Heart left ventricle (tissue), 16 donors: ENCODE measurements at regions not wholly inside any gene's neighbourhood (a gene's known extent, or its start where the extent isn't known, plus 50 kb on each side); places are given as distances from the start of the nearest gene placed in this dataset.

Source experiments
- ATAC-seq, 4 donors: fragments of 200-7000 bp; cut with Tn5 transposase; one replicate each; pipeline ENCODE4 v1.9.1; 2020 to 2022; ENCODE audit warnings: moderate library complexity in 4 of 4, mild to moderate bottlenecking in 3 of 4, moderate number of reproducible peaks in 1 of 4
- DNase-seq, 5 donors: peaks; one replicate each; pipeline ENCODE4 v3.0.0-alpha.2; 2020
- H3K27ac ChIP-seq, 12 donors: fragments of 200-600 bp; sonication (generic) in 4 of 12; one replicate each; pipeline versions ENCODE4 v1.5.0 to v1.8.0; 2016 to 2022; ENCODE audit warnings: mild to moderate bottlenecking in 2 of 12
- H3K27me3 ChIP-seq, 9 donors: fragments of 200-600 bp; sonication (generic) in 2 of 9; one replicate each; pipeline versions ENCODE4 v1.5.1 to v1.8.0; 2016 to 2022; ENCODE audit warnings: mild to moderate bottlenecking in 3 of 9
- H3K36me3 ChIP-seq, 9 donors: fragments of 200-600 bp; sonication (generic) in 2 of 9; one replicate each; pipeline versions ENCODE4 v1.5.0 to v1.8.0; 2018 to 2022; ENCODE audit warnings: mild to moderate bottlenecking in 2 of 9
- H3K4me1 ChIP-seq, 12 donors: fragments of 200-600 bp; sonication (generic) in 4 of 12; one replicate each; pipeline versions ENCODE4 v1.5.0 to v1.8.0; 2016 to 2022; ENCODE audit warnings: mild to moderate bottlenecking in 3 of 12
- H3K4me3 ChIP-seq, 12 donors: fragments of 200-600 bp; sonication (generic) in 4 of 12; one replicate each; pipeline versions ENCODE4 v1.5.0 to v1.8.0; 2017 to 2022; ENCODE audit warnings: mild to moderate bottlenecking in 9 of 12, moderate library complexity in 4 of 12
- H3K9me3 ChIP-seq, 12 donors: fragments of 200-600 bp; sonication (generic) in 4 of 12; one replicate each; pipeline versions ENCODE4 v1.5.0 to v1.8.0; 2016 to 2022; ENCODE audit warnings: mild to moderate bottlenecking in 1 of 12
- POLR2A ChIP-seq, 2 donors: fragments of 450-650 bp; IDR thresholded peaks; one replicate each; pipeline ENCODE4 v1.6.1; 2017; ENCODE audit warnings: antibody characterized with exemption in 2 of 2, mild to moderate bottlenecking in 2 of 2, moderate library complexity in 2 of 2
- WGBS, 4 donors: extraction: QIAGEN DNeasy Blood & Tissue Kit in 2 of 4; methylation state at CpG; one replicate each; pipeline versions ENCODE4 v1.1.5 to v1.1.7; 2013 to 2018; 5-methylcytosine and 5-hydroxymethylcytosine counted together
- intact Hi-C, 10 donors: fragments of 100-400 bp; cut with DNase I; formaldehyde crosslinking; loops; one replicate each; pipeline versions ENCODE4 v1.11.1 to v1.14.2; 2022
- TF ChIP-seq, protein P1 (sequence below), 12 donors: fragments of 200-600 bp; sonication (generic) in 4 of 12; IDR thresholded peaks; one replicate each; pipeline versions ENCODE4 v1.5.0 to v1.8.0; 2018 to 2022; ENCODE audit warnings: antibody characterized with exemption in 12 of 12, mild to moderate bottlenecking in 5 of 12
- donor health status: ischemic (EF 13 %, LVEDD 7.1; RV severe dilation, severe dysfunction).
- donor health status: healthy with polysubstance abuse.
- donor health status: DM: no; HTN: yes; CAD: no.
- donor health status: DM: no; HTN: no; CAD: no.
- donor health status: ischemic (EF 25% LVEDD 6.9; RV normal size, moderate dysfunction).
- donor health status: ischemic (EF 25% LVEDD 5.7; RV mildly dilated, moderate dysfunction).
- donor health status: healthy.
- donor health status: DM: yes; HTN: yes; CAD: no.
- donor health status: ischemic (EF 35%, LVEDD 5.7; RV mildly dilated, moderate dysfunction).
- donor health status: nonischemic (EF 11% LVEDD 7.7; RV severe dilation, severe dysfunction).
- donor health status: DM: yes; HTN: yes; CAD: no.
- donor health status: PGD.
- donor health status: ischemic (EF 29% LVEDD 5.4; RV normal size, mild dysfunction).
- donor health status: nonischemic (EF 23%, LVEDD 6.1; RV moderate dilation, normal function).

DNA sequence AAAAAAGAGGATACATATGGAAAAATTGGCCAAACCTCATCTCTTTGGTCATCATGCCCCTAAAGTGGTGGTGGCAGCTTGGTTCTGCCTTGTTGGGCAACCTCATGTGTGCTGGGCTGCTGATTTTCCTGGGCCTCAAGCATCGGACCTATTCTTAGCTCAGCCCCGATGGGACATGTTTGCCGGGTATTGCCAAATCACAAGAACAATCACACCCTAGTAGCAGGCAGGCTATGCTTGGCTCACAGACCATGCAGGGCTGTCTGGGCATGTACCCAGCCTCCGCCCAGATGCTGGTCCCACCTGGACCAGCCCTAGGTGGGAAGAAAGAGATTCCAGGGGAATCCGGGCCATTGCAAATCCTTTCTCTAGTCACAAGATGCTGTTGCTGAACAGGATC is 189.4 kb upstream of the FGGY start:
- H3K4me1 ChIP-seq = peaks cover 0 to 25% (median 11%) of the 10 kb centered on the region in 12 donors
- H3K36me3 ChIP-seq = no peaks in the 10 kb centered on the region
- intact Hi-C loops = loop anchor here in 3 of 10 donors (5.0 kb wide), 1 partner anchor 35 kb away; no protein-coding TSS in a partner anchor
- ATAC-seq (peak; percentile 93 to 97 (median 95)), DNase-seq (peak in 4 of 5 donors; percentile 60 to 80 (median 72))
- peak overlapping the region; percentile 24 to 79 (median 61) for H3K27ac ChIP-seq
- no peak overlapping the region for H3K4me3 ChIP-seq
- 38 to 49% (median 45%) methylated on average over 3 to 5 of the region's 5 CpGs for WGBS, 4 donors
- H3K27me3 ChIP-seq = no peaks in the 10 kb centered on the region
- no peak for TF ChIP-seq POLR2A (IDR thresholded peaks at IDR 0.05)
- TF ChIP-seq, protein P1, sequence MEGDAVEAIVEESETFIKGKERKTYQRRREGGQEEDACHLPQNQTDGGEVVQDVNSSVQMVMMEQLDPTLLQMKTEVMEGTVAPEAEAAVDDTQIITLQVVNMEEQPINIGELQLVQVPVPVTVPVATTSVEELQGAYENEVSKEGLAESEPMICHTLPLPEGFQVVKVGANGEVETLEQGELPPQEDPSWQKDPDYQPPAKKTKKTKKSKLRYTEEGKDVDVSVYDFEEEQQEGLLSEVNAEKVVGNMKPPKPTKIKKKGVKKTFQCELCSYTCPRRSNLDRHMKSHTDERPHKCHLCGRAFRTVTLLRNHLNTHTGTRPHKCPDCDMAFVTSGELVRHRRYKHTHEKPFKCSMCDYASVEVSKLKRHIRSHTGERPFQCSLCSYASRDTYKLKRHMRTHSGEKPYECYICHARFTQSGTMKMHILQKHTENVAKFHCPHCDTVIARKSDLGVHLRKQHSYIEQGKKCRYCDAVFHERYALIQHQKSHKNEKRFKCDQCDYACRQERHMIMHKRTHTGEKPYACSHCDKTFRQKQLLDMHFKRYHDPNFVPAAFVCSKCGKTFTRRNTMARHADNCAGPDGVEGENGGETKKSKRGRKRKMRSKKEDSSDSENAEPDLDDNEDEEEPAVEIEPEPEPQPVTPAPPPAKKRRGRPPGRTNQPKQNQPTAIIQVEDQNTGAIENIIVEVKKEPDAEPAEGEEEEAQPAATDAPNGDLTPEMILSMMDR (IDR thresholded peaks at IDR 0.05) = no peak
- H3K9me3 ChIP-seq = no peaks in the 10 kb centered on the region

DNA sequence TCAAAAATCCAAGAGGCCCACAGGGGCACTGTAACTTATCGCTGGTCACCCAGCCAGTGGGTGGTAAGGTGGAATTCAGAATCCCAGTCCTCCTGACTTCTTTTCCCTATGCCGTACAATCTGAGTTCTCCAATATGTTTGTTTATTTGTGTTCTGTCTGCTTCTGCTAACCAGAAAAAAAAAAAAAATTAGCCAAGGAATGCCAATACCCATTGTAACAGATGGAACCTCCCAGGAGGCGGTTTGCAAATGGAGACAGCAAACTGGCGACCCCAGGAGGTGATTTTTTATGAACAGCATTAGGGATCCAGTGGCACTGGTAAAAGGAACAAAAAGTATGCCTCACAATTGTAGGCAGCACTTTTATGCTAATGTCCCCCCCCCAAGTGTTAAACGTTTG is 189.0 kb upstream of the FGGY start:
- no peak for DNase-seq
- 71 to 81% (median 78%) methylated on average over 5 of the region's 5 CpGs for WGBS, 4 donors
- no peak overlapping the region for H3K4me3 ChIP-seq
- peaks cover 0 to 25% (median 11%) of the 10 kb centered on the region in 12 donors for H3K4me1 ChIP-seq
- no peaks in the 10 kb centered on the region for H3K9me3 ChIP-seq
- H3K27ac ChIP-seq = peak overlapping the region in 7 of 12 donors; percentile 15 to 79 (median 61)
- TF ChIP-seq POLR2A (IDR thresholded peaks at IDR 0.05) = no peak
- ATAC-seq = no peak
- H3K36me3 ChIP-seq = no peaks in the 10 kb centered on the region
- intact Hi-C loops = loop anchor here in 3 of 10 donors (5.0 kb wide), 1 partner anchor 34 kb away; no protein-coding TSS in a partner anchor
- no peaks in the 10 kb centered on the region for H3K27me3 ChIP-seq

DNA sequence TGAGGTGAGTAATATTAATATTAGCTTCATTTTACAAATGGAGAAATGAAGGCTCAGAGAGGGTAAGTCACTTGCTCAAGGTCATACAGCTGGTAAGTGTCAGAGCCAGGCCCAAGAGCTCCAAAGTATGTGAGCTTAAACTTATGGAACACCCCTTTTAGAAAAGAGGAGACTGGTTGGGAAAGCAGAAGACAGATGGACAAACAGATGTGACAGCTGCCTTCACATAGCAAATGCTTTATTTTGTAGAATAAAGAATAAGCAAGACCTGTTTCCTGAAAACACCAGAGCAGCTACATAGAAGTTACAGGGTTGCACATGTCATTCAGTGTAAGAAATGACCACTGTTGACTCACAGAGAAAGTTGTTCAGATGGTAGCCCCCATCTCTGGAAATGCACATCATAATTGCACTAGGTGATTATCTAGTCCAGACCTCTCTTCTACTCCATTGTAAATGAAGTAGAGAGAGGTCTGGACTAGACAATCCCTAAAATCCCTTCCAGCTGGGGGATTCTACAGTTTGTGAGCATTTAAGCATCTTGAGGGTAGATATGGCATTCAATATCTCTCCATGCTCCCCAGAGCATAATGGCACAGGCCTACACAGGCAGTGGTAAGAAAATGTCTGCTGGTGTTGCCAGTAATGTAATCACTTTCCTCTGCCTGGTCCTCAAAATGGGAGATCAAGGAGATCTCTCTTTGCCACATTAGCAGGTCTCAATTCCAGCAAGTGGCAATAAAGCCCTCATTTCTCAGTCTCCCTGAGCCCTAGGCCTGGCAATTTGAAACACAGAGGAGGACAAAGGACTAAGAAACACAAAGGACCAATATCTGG is 188.2 kb upstream of the FGGY start:
- Histone ChIP-seq H3K27me3 (no peaks in the 10 kb centered on the region), H3K27ac (no peak overlapping the region)
- no peak for ATAC-seq

DNA sequence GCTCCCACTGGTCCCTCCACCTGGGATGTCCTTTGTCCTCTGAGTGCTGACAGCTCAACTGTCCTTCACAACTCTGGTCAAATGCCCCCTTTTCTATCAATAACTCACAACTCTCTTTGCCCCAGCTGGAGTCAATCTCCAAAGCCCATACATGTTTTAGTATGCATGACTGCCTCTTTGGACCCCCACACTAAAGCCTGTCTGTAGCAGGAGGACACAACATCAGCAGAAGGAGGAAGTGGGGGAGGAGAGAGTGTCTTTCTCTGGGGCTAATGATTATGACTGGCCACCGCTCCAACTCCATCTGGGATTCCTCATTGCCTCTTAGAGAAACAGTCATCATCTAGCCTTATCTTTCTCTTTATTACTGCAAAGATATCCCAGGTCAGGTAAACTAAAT is 186.6 kb upstream of the FGGY start:
- intact Hi-C loops = no loop called here
- WGBS, 4 donors = 88 to 100% (median 94%) methylated on average over 1 of the region's 1 CpG
- TF ChIP-seq POLR2A (IDR thresholded peaks at IDR 0.05) = no peak
- TF ChIP-seq, protein P1 (IDR thresholded peaks at IDR 0.05) = no peak
- Histone ChIP-seq H3K27me3 (no peaks in the 10 kb centered on the region), H3K4me1 (peaks cover 0 to 24% (median 11%) of the 10 kb centered on the region in 12 donors), H3K9me3 (no peaks in the 10 kb centered on the region), H3K36me3 (no peaks in the 10 kb centered on the region), H3K4me3 (no peak overlapping the region), H3K27ac (no peak overlapping the region)
- no peak for ATAC-seq
- no peak for DNase-seq

More for the DNA sequence above, 188.2 kb upstream of the FGGY start:
- peaks cover 0 to 25% (median 11%) of the 10 kb centered on the region in 12 donors for H3K4me1 ChIP-seq
- no peaks in the 10 kb centered on the region for H3K9me3 ChIP-seq
- TF ChIP-seq, protein P1 (IDR thresholded peaks at IDR 0.05) = no peak
- no peak for TF ChIP-seq POLR2A (IDR thresholded peaks at IDR 0.05)
- H3K4me3 ChIP-seq = no peak overlapping the region
- DNase-seq = no peak
- H3K36me3 ChIP-seq = no peaks in the 10 kb centered on the region
- intact Hi-C loops = loop anchor here in 3 of 10 donors (5.0 kb wide), 1 partner anchor 34 kb away; no protein-coding TSS in a partner anchor
